GM19397 (cell line): ENCODE measurements at regions not wholly inside any gene's neighbourhood (a gene's known extent, or its start where the extent isn't known, plus 50 kb on each side); places are given as distances from the start of the nearest gene placed in this dataset.
"Not testable (repeated sequence)": the region's sequence is repeated elsewhere in the genome, so short reads cannot be mapped to it uniquely, and the experiment has no call there.

Experiments
- ATAC-seq: cut with Tn5 transposase; IDR thresholded peaks from one replicate; pipeline ENCODE4 v1.9.1; 2021; ENCODE audit warnings: mild to moderate bottlenecking, moderate library complexity; ENCODE audit not compliant: unreplicated experiment

DNA sequence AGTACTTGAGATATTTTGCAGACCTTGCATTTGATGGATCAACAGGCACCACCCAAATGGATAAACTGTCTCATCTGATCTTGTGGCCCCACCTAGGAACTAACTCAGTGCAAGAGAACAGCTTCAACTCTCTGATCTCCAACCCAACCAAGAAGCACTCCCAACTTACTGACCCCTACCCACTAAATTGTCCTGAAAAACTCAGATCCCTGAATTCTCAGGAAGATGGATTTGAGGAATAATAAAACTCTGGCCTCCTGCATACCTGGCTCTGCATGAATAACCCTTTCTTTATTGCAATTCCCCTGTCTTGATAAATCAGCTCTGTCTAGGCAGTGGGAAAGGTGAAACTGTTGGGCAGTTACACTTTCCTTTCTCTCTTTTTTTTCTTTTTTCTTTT is 247.9 kb downstream of the ZPLD1 start:
- no peak for ATAC-seq

DNA sequence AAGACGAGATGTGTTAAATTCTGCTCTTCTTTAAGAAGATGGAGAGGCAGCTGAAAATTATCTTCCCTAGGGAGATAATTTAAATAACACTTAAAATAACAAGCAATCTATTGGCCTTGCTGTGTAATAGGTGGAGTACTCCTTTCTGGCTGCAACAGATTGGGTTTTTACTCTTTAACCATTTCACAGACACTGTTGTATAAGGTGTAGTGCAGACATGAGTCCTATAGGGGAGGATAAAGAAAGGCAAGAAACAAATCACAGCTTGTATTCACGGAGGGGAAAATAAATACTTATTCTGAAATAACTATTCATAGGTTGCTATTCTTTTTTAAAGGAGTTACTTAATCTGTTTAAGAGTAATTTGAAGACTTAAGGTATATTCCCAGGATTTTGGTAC is 252.0 kb downstream of the ZPLD1 start:
- no peak for ATAC-seq

DNA sequence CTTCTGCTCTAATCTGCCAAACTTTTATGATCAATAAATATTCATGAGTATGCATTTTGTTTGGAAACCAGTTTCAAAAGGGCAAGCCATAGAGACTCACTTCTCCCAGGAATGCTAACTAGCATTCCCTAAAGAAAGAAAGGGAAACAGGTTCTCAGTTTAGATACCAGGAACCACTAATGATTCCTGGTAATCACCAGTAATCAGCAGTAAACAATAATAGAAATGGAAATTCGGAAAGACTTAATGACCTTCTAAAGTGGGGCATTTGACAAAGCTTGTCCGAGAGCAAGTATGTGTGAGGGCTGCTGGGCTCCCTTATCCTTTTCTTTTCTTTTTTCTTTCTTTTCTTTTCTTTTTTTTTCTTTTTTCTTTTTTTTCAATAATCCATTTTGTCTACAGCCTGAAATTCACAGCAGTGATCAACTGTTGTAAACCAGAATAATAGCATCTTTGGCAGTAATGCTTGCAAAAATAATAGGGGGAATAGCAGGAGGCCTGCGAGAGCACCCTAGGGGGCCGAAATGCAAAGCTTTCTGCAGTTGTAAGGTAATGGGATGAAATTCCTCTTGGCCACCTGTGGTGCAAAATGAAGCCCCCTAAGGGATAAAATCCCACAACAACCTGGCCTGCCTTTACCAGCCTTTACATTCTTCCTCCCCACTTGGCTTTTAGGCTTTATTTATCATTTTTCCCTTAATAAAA is 253.2 kb downstream of the ZPLD1 start:
- no peak for ATAC-seq

DNA sequence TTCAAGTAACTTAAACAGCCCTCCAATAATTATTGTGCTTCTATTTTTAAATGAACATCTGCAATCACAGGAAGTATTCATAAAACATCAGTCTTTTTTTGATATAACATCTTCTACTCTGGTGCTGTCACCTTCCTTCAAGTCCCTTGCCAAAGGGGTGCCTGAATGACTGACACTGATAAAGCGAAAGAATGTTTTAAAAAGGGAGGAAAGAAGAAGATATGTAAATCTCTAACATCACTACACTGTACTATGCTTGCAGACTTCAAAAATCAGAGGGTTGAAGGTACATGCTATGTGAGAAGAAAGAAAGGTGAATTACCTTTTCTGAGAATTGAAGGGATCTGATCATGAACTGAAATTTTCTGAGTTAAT is 253.7 kb downstream of the ZPLD1 start:
- ATAC-seq, result no peak

DNA sequence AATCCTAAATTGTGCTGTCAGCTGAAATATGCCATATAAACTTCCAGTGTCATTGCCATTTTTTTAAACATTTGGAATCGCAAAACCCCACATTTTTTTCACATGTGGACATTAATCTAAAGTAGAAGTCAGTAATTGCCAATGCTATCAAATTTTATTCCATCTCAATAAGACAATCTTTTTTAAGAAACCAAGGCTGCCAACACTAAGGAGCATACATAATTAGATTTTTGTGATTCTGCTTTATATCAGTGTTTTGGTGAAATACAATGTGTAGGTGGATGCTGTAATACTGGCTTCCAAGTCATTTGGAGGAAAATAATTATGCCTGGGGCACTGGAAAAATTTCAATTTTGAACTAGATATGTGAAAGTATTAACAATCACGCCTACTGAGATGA is 256.7 kb downstream of the ZPLD1 start:
- no peak for ATAC-seq

DNA sequence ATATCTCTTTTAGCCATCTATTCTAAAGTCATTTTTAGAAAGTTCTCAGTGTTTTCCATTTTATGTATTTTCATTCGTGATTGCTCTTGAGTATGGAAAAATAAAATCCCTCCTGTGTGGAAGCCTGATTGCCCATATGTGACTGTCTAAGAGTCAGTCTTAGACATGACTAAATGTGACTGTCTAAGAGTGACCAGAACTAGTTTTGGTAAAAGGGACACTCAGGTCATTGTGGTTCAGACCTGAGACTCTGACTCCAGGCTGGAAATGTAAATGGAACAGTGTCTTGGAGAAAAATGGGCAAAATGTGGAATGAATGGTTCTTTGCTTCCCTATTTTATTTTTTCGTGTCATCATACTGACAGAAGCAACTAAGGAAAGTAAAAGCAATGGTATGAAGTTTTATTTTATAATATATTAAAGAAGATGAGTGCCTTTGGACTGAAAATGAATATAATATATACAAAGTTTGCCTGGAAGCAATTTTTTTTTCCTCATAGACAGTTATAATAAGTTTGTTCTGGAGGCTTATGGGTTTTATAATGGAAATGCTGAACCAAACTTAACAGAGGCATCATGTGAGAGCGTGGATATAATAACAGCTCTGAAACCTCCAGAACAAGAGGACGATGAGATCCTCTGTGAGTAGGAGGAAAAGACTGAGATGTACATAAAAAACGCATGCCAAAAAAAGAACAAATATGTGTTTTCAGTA is 264.4 kb downstream of the ZPLD1 start:
- no peak for ATAC-seq

DNA sequence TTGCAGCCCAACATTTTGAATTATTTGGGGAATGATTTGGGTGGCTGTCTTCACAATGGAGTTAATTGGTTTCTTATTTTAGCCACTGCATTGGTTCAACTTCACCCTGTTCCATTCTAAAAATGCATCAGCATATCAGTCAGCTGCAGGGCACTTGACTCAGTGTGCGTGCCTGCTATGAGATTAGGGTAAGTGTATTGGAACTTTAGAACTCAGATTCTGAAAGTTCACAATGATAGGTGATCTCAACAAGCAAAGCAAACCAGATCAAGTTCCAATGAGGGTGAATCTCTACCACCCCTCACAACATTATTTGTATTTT is 265.0 kb downstream of the ZPLD1 start:
- ATAC-seq, result no peak

DNA sequence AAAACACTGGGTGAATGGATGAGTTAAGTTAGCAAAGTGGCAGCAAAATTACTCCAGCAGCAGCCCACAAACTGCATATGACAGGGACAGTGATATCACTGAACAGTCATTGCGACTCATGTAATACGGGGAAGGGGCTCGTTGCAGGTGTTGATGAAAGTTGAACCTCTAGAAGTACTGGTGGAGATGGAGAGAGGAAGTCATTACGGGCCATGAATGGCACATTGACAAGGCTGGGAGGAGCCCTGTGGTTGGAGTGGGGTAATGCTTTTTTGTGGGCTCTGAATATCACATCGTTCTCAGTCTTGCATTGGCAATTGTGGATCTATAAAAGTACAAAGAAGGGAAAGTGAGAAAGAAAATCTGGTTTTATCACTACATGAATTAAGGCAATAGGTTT is 278.1 kb downstream of the ZPLD1 start:
- ATAC-seq, result no peak

DNA sequence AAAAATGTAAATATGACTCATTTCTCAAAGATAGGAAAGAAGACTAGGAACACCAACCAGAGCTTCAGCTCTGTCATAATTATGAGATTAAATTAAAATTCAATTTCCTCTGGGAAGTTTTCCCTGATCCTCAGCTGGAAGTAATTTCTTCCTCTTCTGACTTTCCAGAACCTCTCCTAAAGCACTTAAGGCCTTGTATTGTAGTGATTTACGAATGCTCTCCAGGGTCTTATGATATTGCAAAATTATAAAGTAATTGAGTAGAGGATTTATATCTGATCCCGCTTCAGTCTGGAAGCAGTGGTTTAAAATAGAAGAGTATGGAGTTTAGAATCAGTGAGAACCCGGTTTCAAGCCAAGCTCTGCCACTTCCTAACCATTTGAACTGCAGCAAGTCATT is 279.8 kb downstream of the ZPLD1 start:
- ATAC-seq, result no peak

DNA sequence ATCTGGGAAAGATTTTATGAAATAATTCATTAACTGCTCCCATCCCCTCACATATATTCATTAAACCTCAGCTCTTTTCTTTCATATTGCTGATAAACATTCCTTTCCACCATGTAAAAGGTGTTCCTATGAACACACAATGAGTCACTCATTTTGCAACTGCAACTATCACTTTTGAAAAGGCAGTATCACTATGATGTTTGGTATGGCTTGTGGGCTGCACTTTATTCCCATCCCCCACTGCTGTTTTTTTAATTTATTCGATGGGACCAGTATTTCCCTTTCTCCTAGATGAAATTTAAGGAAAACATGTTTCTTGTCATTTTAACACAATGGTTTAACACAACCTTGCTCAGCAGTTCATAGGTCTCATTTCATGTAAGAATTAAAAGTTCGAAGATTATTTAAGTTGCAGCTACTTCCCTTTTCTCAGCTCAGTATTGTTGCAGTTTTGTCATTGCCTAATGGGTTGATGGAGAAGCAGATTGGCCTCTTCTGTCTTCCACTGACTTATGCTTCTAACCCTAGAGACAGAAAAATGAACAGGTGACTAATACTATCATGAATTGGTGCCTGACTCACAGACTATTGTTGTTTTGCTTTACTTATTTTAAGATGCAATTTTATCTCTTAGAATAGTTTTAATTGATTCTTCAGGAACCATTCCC is 280.3 kb downstream of the ZPLD1 start:
- peak; percentile 70 for ATAC-seq

DNA sequence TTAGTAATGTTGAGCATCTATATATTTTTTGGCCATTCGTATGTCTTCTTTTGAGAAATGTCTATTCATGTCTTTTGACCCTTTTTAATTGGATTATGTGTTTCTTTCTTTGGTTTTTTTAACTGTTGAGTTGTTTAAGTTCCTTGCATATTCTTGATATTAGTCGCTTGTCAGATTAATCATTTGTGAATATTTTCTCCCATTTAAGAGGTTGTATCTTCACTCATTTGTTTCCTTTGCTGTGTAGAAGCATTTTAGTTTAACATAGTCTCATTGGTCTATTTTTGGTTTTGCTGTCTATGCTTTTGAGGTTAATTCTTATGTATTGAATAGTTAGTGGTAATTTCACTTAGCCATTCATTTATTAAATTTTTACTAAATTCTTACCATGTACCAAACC is 283.8 kb downstream of the ZPLD1 start:
- no peak for ATAC-seq

DNA sequence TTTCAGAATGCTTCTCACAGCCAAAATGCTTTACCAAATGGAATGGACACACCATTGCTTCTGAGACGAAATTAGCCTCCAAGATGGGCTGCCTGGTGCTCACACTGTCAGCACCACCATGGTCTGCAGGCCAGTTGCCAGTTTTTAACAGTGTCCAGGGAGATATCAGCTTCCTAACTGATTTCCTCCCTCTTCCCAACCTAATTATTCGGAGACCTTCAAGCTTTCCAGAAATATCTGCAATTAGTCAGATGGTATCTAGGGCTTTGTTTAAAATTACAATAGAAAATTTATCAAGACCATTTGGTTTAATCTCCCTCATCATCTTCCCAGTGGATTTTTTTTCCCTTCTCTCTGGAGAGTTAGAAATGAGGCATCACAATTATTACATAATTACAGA is 287.5 kb downstream of the ZPLD1 start:
- ATAC-seq, result no peak

DNA sequence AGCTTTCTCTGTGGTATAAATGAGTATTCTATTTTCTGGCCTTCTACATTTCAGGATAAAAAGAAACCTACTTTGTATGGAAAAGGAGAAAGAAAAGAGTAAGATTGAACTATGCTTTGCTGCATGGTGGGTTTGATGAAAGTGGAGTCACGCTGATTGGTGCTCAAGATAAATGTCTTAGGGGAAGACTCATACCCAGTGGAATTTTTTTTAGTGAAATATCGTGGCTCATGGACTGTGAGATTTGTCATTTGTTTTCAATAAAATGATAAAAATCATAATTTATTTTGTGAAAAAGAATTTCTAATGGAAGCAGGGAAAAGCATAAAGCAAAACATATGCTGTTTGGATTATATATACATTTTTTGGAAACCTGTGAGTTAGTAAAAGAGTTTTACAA is 292.5 kb downstream of the ZPLD1 start:
- ATAC-seq, result no peak

DNA sequence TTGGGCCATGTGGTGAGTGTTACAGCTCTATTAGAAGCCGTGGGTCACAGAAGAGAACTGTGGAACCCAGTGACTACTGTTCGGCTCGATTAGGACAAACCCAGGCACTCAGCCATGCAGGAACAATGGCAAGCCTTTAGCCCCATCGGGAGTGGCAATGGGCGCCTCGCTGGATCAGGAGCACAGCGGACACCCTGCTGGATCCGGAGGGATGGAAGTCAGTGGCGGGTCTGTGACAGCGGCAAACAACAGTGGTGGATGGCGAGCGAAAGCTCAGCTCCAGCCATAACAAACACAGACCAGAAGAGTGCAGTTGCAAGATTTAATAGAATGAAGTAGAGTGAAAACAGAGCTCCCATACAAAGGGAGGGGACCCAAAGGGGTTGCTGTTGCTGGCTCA is 297.8 kb downstream of the ZPLD1 start:
- ATAC-seq, result not testable (repeated sequence)

DNA sequence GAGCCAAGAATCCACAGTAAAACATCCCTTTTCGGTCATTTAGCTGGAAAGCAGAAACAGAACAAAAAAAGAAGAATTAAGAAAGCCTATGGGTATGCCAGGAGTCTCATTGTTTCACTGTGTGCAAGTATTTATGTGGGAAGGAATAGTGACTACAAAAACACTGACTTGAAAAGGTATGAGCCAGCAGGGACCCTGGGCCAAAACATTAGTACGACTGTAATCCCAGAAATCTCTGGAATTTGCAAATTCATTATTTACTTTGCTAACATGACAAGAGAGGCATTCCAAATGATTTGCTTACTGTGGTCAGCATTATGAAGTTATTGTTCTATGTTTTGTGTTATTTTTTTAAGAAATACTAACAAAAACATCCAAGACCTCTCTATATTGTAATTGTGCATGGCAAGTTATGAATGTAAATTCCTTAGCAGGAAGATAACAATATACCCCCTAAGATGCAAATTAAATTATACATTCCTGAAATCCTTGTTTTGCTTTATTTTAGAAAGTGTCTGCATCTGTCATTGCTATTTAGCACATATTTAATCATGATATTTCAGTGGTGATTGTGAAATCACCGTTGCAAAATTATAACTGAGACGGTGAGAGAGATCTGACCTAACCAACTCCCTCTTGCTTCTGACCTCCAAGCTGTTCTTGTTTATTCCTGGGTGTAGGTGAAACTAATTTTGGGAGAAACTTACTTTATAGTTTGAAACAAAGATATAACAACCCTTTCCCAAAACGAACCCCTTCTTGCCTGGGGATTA is 299.2 kb downstream of the ZPLD1 start:
- ATAC-seq, result no peak

DNA sequence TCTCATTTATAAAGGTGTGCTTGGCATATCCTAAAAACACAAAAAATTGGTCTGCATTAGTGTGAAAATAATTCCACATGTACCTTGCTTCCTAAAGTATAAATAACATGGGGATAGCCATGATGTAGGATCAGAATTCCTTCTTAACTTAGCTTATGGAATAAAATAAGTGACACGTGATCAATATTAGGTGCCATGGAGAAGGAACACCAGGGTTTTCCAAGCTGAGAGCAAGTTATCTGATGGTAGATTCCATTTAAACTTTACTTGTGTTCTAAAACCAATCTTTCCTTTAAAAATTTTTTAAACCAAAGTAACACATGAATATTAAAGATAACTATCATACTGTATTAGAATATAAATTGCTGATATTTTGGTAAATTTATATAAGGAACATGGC is 300.5 kb downstream of the ZPLD1 start:
- no peak for ATAC-seq

DNA sequence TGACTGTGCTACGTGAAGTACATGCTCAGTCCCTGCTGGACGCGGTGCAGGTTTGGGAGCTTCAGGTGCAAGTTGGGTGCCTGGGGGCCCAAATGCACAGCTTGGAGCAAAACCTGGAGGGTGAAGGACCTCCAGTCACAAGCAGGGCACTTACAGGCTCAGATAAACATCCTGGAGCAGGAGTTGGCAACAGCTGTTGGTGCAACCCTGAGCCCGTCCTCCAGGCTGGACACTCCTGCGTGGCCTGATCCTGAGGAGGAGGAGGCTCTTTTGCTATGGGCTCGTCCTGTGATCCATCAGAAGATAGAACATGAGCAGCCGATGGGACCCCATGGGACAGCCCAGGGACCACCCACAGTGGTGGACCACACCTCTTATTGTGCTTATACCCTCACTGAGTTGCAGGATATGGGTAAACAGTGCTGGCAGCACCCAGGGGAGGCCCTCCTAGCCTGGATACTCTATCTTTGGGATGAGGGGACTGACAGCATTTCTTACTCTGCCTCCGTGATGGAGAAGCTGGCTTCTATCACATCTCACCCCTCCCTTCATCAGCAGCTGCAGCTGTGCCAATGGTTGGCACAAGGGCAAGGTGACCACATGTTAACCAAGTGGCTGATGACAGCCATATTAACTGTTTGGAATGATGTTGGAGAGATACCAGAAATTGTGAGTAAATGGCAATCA is 301.6 kb downstream of the ZPLD1 start:
- ATAC-seq, result no peak

DNA sequence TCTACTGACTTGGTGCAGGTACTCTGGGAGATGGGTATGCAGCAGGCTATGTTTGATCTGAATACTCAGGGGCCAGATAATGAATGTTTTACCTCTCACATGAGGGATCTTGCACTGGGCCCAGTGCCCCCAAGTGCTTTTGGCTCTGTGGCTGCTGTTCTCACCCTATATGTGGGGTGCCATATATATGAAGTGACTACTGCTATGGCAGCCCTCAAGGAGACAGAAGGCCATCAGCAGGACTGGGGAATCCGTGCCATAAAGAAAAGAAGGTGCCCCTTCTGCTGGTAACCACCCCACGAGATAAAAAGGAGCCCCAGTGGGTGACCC is 302.1 kb downstream of the ZPLD1 start:
- ATAC-seq, result no peak

DNA sequence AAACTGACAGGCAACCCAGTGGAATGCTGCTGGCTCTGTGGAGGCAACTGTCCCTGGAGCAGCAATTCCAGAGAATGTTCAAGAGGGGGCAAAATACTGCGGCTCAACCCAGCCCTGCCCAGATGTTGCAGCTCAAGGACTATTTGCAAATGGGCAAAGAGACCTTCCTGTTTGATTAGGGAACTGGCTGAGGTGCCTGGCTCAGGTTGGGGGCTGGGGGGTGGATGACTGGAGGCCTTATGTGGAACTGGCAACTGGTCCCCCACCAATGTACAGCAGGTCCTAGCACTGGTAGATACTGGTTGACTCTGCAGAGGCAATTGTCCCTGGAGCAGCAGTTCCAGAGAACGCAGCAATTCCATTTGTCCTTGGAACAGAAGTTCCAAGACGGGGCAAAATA is 302.5 kb downstream of the ZPLD1 start:
- ATAC-seq, result no peak

DNA sequence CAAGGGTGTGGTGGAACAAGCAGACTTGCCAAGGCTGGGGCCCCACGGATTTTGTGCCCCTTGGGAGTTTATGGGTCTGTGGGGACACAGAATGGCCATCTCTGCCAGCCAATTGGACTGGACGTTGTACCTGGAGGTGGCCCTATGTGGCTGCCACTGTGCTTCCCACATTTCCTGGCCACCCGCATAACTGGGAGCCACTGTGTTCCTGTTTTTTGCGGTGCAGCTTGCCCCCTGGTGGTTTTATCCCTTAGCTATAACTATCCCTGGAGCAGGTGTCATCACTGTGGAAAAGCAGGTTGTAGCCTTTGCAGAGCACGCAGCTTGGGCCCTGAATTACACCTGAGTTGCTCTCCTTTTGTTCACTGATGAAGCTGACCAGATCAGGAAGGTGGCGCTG is 306.3 kb downstream of the ZPLD1 start:
- no peak for ATAC-seq

DNA sequence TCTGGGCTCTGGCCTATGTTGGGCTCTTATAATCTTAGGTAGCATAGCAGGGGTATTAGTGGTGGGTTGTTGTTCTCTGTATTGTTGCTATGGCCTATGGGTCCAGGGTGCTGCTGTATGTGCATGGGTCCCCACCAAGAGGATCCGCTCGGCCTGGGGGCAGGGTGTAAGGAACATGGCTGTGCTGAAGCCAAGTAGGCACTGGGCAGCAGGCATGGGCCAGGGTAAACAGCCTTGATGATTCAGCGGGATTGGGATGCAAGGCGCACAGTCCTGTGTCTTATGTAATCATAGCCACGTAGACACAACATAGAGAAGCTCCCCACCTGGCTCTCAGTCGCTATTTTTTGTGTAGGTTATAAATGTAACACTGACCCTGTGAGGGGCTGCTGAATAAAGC is 306.9 kb downstream of the ZPLD1 start:
- no peak for ATAC-seq
